HG02943 (cell line): ENCODE measurements at regions not wholly inside any gene's neighbourhood (a gene's known extent, or its start where the extent isn't known, plus 50 kb on each side); places are given as distances from the start of the nearest gene placed in this dataset.

ENCODE experiments used
- ATAC-seq: cut with Tn5 transposase; IDR thresholded peaks from one replicate; pipeline ENCODE4 v1.9.1; 2021; ENCODE audit warnings: mild to moderate bottlenecking, low read depth, moderate library complexity; ENCODE audit not compliant: unreplicated experiment

- ATAC-seq, result no peak
Measured at GRCh38 chr9:26026423-26027100, 348.3 kb upstream of the TUSC1 start.

DNA sequence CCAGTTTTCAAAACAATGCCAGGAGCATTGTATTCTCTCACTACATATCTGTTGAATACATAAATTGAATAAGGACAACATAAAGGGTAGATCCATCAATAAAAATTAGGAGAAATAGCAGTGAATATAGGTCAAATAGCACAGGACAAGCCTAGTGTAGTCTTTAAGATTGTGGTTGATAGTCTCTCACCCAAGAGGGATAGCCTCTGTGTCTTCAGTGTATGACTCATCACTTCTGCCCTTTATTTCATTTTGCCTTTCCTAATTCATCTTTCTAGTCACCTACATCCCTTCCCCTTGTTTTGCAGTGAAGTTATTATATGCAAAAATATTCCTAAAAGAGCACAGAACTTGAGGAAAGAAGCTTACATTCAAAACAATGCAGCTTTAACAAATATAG lies 335.0 kb upstream of the TUSC1 start:
- no peak for ATAC-seq

DNA sequence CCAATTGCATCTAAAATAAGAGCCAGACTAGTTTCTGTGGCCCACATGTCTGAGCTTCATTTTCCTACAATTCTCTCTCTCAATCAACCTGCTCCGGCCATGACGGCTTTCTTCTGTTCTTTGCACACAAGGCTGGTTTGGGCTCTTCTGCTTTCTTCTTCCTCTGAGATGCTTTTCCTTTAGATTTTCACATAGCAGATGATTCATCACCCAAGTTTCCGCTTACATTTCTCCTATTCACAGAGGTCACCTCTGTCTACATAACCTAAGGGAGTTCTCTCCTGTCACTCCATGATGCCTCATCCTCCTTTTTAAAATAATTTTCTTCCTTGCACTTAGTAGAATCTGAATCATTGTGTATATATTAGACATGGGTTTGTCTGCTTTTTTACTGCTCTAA lies 334.6 kb upstream of the TUSC1 start:
- ATAC-seq, result no peak

- no peak for ATAC-seq
Measured at GRCh38 chr9:25994605-25995004, 316.4 kb upstream of the TUSC1 start.

GRCh38 chr9:25990376-25990775 lies 312.1 kb upstream of the TUSC1 start:
- no peak for ATAC-seq

- ATAC-seq, result no peak
Measured at GRCh38 chr9:25975667-25976066, 297.4 kb upstream of the TUSC1 start.

- ATAC-seq, result no peak
Measured at GRCh38 chr9:25964239-25964638, 286.0 kb upstream of the TUSC1 start.

GRCh38 chr9:25960178-25960577 lies 281.9 kb upstream of the TUSC1 start:
- ATAC-seq, result no peak

DNA sequence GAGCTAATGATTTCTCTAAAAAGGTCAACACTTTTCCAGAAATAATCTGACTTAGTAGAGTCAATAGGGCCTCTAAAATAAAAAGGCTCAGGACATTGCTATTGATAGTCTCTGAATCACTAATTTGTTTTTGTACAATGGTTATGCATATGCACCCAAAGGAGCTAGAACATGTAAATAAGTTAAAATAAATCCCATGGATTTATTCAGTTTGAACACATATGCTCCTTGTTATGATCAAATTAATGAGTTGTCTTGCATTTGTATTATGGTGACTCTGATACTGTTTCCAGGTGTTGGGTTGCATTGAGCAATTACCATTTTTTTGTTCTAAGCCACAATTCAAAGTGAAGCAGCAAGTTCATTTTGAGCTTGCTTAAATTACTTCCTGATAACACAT lies 276.0 kb upstream of the TUSC1 start:
- no peak for ATAC-seq

DNA sequence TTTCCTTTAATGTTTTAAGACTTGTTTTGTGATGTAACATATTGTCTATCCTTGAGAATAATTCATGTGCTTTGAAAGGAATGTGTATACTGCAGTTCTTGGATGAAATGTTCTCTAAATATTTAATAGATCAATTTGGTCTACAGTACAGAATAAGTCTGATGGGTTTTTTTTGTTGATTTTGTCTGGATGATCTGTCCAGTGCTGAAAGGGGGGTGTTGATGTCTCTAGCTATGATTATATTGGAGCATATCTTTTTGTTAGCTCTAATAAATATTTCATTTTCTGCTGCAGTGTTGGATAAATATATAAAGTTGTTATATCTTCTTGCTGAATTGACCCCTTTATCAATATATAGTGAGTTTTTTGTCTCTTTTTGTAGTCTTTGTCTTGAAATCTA lies 269.9 kb upstream of the TUSC1 start:
- ATAC-seq, result no peak

DNA sequence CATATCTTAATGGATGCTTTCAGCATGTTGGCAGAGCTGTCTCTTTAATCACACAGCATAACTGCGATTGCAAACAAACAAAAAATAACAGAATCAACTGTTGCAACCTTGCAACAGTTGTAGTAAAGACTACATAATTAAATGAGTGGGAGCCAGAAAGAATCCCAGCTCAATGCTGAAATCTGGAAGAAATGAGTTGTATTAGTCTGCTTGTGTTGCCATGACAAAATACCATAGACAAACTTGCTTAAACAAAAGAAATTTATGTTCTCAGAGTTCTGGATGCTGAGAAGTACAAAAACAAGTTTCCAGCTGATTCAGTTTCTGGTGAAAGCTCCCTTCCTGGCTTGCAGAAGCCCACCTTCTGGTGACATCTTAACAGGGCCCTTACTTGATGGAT lies 260.9 kb upstream of the TUSC1 start:
- ATAC-seq, result no peak

- ATAC-seq, result no peak
Measured at GRCh38 chr9:25936031-25936430, 257.8 kb upstream of the TUSC1 start.

GRCh38 chr9:25935188-25935587 lies 256.9 kb upstream of the TUSC1 start:
- no peak for ATAC-seq

DNA sequence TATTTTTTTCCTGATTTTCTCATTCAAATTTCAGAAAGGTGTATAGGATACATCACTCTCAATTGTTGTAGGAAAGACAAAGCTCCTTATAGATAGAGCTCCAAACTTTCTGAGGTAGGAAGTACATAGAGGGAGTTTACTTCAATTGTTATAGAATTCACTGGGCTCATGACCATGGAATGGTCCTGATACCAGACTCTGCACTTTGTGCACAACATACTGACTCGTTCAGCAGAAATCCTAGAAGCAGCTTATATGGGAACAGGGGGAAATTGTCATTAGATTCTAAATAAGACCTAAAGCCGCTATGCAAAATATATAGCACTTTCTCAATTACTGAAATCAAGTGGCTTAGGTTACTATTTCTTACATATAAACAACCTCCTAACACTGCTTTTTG lies 240.5 kb upstream of the TUSC1 start:
- ATAC-seq, result no peak

DNA sequence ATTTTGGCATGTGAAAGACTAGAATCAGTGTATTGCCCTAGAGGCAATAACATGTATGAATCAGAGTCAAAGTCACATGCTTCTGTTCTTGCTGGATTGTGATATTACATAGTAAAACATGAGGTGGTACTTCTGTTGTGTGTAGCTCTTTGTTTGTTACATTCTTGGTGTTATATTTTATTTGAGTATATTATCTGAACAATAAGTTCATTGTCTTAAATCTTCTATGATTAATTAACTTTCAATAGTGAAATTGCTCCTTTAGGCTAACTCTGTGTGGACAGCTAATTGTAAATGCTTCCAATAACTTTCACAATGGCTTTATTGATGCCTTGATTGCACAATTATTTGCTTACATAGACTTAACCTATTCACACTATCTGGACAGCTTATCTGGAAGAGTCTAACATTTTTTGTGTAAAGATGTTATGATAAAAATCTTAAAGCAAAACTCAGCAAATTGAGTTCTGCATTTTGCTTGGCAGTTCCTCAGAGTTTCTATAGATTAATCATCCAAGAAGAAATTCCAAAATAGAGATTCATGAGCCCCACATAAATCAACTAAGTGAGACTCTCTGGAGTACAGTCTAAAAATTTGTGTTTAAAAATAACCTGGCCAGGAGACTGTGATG lies 239.6 kb upstream of the TUSC1 start:
- ATAC-seq, result no peak

DNA sequence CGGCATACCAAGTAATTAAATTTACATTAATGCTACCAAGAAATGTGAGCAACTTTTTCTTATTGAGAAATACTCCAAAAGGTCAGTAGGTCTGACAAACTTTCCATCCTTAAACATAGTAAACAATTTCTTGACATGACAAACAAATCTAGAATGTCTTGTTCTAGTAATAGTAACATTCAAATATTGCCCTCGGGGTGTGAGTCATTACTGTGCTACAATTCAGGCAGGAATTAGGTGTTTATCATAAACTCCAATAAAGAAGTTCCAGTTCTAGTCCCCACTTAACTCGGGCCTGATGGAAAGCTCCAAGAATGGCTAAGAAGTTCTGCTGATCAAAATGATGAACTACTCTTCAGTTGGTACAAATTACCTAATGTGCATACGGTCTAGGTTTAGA lies 235.6 kb upstream of the TUSC1 start:
- no peak for ATAC-seq

- ATAC-seq, result no peak
Measured at GRCh38 chr9:25904701-25905100, 226.5 kb upstream of the TUSC1 start.

- ATAC-seq, result no peak
Measured at GRCh38 chr9:25891527-25891926, 213.3 kb upstream of the TUSC1 start.

DNA sequence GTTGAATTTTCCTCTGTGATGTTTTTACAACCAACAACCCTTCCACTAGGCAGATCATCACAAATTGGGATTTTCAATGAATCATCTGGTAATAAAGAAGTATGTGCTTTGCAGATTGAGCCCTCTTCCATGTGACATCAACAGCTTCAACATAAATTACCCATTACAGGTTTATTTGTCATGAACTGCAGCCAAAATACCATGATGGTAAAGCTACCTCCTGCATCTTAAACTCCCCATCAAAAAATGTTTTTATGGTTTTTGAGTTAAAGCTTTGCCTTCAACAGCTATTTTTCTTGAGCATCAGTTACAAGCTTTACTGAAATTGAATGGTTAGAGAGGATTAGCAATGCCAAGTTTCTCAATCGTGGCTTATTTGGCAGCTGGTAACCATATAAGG lies 211.4 kb upstream of the TUSC1 start:
- ATAC-seq, result no peak

DNA sequence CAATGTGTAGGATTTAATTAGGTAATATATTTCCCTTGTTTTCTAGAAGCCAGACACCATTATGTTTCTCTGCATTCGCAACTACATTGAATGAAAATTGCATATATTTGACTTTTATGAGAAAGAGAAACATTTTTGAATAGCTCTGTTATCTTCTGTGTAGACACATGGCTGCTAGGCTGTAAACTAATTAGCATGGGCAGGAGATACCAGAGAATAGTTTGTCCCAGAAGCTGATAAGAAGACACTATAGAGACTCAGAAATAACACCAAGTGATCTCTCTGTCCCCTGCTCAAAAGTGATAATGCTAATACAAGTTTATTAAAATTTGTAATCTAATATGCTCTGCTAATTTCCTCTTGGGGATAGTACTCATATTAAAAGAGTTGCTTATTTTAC lies 198.0 kb upstream of the TUSC1 start:
- no peak for ATAC-seq

DNA sequence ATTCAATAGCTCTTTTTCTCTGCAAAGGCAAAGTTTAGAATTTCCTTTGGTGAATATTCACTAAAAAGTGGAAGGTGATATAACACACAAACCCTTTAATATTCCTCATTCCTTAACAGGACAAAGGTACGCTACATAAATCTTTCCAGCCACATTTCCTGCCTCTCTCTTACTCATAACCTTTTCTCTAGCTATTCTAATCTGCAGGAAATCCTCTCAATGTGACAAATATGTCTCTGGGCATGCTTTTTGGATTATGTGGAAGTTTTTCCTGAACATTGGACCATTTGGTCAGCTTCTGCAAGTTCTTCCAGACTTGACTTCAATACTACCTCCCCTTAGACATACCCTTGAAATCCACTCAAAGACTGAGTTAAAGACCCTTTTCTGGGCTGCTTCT lies 186.3 kb upstream of the TUSC1 start:
- no peak for ATAC-seq

GRCh38 chr9:25861421-25861820 lies 183.2 kb upstream of the TUSC1 start:
- ATAC-seq, result no peak

GRCh38 chr9:25857147-25857546 lies 178.9 kb upstream of the TUSC1 start:
- no peak for ATAC-seq
